ENCODE measurements at regions not wholly inside any gene's neighbourhood (a gene's known extent, or its start where the extent isn't known, plus 50 kb on each side); places are given as distances from the start of the nearest gene placed in this dataset.

- TF ChIP-seq CHD7 (IDR thresholded peaks at IDR 0.05; ENCODE audit: insufficient replicate concordance, low read length) (no peak), TEAD4 (IDR thresholded peaks at IDR 0.05; ENCODE audit: low read depth, low read length) (no peak), RNF2 (IDR thresholded peaks at IDR 0.05; ENCODE audit: borderline replicate concordance, low read depth, low read length, missing control alignments, poor library complexity, severe bottlenecking) (no peak), POLR2A (IDR thresholded peaks at IDR 0.05; ENCODE audit: control extremely low read depth in 1 of 2, low read depth in 2 of 2, low read length in 2 of 2) (no peak), NANOG (IDR thresholded peaks at IDR 0.05; ENCODE audit: insufficient read depth, low read depth, low read length, poor library complexity, severe bottlenecking) (no peak), SAP30 (IDR thresholded peaks at IDR 0.05; ENCODE audit: insufficient read depth, insufficient replicate concordance, low read length) (no peak), CBX8 (IDR thresholded peaks at IDR 0.05; ENCODE audit: borderline replicate concordance, low read depth, low read length) (no peak), SIN3A (conservative IDR thresholded peaks at IDR 0.05 in 1 of 2, IDR thresholded peaks at IDR 0.05 in 1 of 2; ENCODE audit: low read depth in 1 of 2, low read length in 2 of 2) (no peak)
Observed at GRCh38 chr16:66164581-66165247, 201.8 kb upstream of the CDH5 start (continued).

All from H1 (cell line).